Left colon (tissue), 2 donors: ENCODE measurements at regions not wholly inside any gene's neighbourhood (a gene's known extent, or its start where the extent isn't known, plus 50 kb on each side); places are given as distances from the start of the nearest gene placed in this dataset.
"Not testable (repeated sequence)": the region's sequence is repeated elsewhere in the genome, so short reads cannot be mapped to it uniquely, and the experiment has no call there.

Experiments
- ATAC-seq: fragments of 200-7000 bp; cut with Tn5 transposase; one replicate; pipeline ENCODE4 v1.9.1; 2020; ENCODE audit warnings: mild to moderate bottlenecking, moderate library complexity
- DNase-seq, 2 donors: peaks; one replicate each; pipeline ENCODE4 v3.0.0-alpha.2; 2020
- intact Hi-C, 2 donors: fragments of 100-400 bp; cut with DNase I in 1 of 2; cut with micrococcal nuclease in 1 of 2; formaldehyde crosslinking; loops; one replicate each; pipeline versions ENCODE4 v1.11.2 to v1.14.0; 2022; cut with DNase I, micrococcal nuclease
- donor health status: DM: no; HTN: no; CAD: no.
- donor health status: DM: yes; HTN: yes; CAD: no.

- no peak for ATAC-seq
- DNase-seq, result no peak
- intact Hi-C loops, result no loop called here
Observed at GRCh38 chr1:78283691-78284090, 207.1 kb upstream of the PTGFR start.

GRCh38 chr1:78284354-78284753 lies 206.4 kb upstream of the PTGFR start:
- ATAC-seq (peak; percentile 72), DNase-seq (peak in 1 of 2 donors; percentile 9)
- intact Hi-C loops, result no loop called here

- ATAC-seq (peak; percentile 69), DNase-seq (no peak)
- intact Hi-C loops, result no loop called here
Observed at GRCh38 chr1:78286686-78287085, 204.1 kb upstream of the PTGFR start.

GRCh38 chr1:78289603-78290002 lies 201.2 kb upstream of the PTGFR start:
- ATAC-seq (no peak), DNase-seq (no peak)
- intact Hi-C loops, result no loop called here

- DNase-seq (no peak), ATAC-seq (no peak)
- intact Hi-C loops, result no loop called here
Observed at GRCh38 chr1:78291418-78291817, 199.4 kb upstream of the PTGFR start.

- ATAC-seq (no peak), DNase-seq (no peak)
- intact Hi-C loops, result no loop called here
Observed at GRCh38 chr1:78291872-78292271, 198.9 kb upstream of the PTGFR start.

GRCh38 chr1:78292361-78292760 lies 198.4 kb upstream of the PTGFR start:
- ATAC-seq, result no peak

GRCh38 chr1:78297836-78298235 lies 192.9 kb upstream of the PTGFR start:
- intact Hi-C loops, result no loop called here
- peak; percentile 20 for ATAC-seq

More at GRCh38 chr1:78292361-78292760, 198.4 kb upstream of the PTGFR start:
- intact Hi-C loops, result no loop called here
- DNase-seq, result no peak

GRCh38 chr1:78298349-78298748 lies 192.4 kb upstream of the PTGFR start:
- DNase-seq (no peak), ATAC-seq (no peak)
- intact Hi-C loops, result no loop called here

More at GRCh38 chr1:78297836-78298235, 192.9 kb upstream of the PTGFR start:
- DNase-seq, result no peak

- intact Hi-C loops, result no loop called here
- no peak for DNase-seq
- ATAC-seq, result no peak
Observed at GRCh38 chr1:78301141-78301540, 189.6 kb upstream of the PTGFR start.

- no peak for DNase-seq
- intact Hi-C loops, result no loop called here
- ATAC-seq, result no peak
Observed at GRCh38 chr1:78303620-78304019, 187.2 kb upstream of the PTGFR start.

- ATAC-seq (no peak), DNase-seq (no peak)
- intact Hi-C loops, result no loop called here
Observed at GRCh38 chr1:78304341-78304740, 186.4 kb upstream of the PTGFR start.

GRCh38 chr1:78304761-78305160 lies 186.0 kb upstream of the PTGFR start:
- ATAC-seq, result no peak
- intact Hi-C loops, result no loop called here
- DNase-seq, result no peak

GRCh38 chr1:78310261-78310660 lies 180.5 kb upstream of the PTGFR start:
- DNase-seq, result peak in 1 of 2 donors; percentile 14
- ATAC-seq, intact Hi-C loops: not testable (repeated sequence)

GRCh38 chr1:78318011-78318410 lies 172.8 kb upstream of the PTGFR start:
- DNase-seq (no peak), ATAC-seq (no peak)
- intact Hi-C loops, result no loop called here

GRCh38 chr1:78319603-78320002 lies 171.2 kb upstream of the PTGFR start:
- DNase-seq (no peak), ATAC-seq (no peak)
- intact Hi-C loops, result no loop called here

GRCh38 chr1:78322928-78323680 lies 167.7 kb upstream of the PTGFR start:
- ATAC-seq (no peak), DNase-seq (no peak)
- intact Hi-C loops, result no loop called here

GRCh38 chr1:78325293-78325692 lies 165.5 kb upstream of the PTGFR start:
- no peak for ATAC-seq
- DNase-seq, result no peak
- intact Hi-C loops, result no loop called here

- intact Hi-C loops, result no loop called here
- ATAC-seq (no peak), DNase-seq (no peak)
Observed at GRCh38 chr1:78329475-78329874, 161.3 kb upstream of the PTGFR start.

GRCh38 chr1:78331799-78332198 lies 159.0 kb upstream of the PTGFR start:
- DNase-seq (no peak), ATAC-seq (no peak)
- intact Hi-C loops, result no loop called here

- DNase-seq (no peak), ATAC-seq (peak; percentile 67)
- intact Hi-C loops, result no loop called here
Observed at GRCh38 chr1:78333502-78333901, 157.3 kb upstream of the PTGFR start.
